ENCODE measurements at regions not wholly inside any gene's neighbourhood (a gene's known extent, or its start where the extent isn't known, plus 50 kb on each side); places are given as distances from the start of the nearest gene placed in this dataset.

GRCh38 chr20:22425344-22426295 lies 158.8 kb downstream of the FOXA2 start:
- Histone ChIP-seq H3K4me3 (ENCODE audit: control insufficient read depth in 2 of 3, extremely low read depth in 1 of 3, insufficient read depth in 2 of 3, low read depth in 1 of 3, low read length in 3 of 3) (no peak overlapping the region), H3K79me2 (ENCODE audit: control insufficient read depth, insufficient read depth, low read length) (no peaks in the 10 kb centered on the region), H2AFZ (ENCODE audit: control insufficient read depth, low read length) (no peak overlapping the region), H3K4me1 (ENCODE audit: control insufficient read depth, extremely low read depth, insufficient read depth, low read length) (no peaks in the 10 kb centered on the region), H4K20me1 (ENCODE audit: control insufficient read depth, extremely low read depth, insufficient read depth, low read length) (no peaks in the 10 kb centered on the region), H3K27me3 (ENCODE audit: control insufficient read depth, extremely low read depth, insufficient read depth, low read length) (no peaks in the 10 kb centered on the region), H3K9me3 (ENCODE audit: control insufficient read depth, low read depth, low read length) (no peaks in the 10 kb centered on the region), H3K4me2 (ENCODE audit: control insufficient read depth, extremely low read depth, insufficient read depth, low read depth, low read length) (no peak overlapping the region), H3K27ac (ENCODE audit: control insufficient read depth, insufficient read depth, low read length) (no peak overlapping the region), H3K36me3 (ENCODE audit: control insufficient read depth in 2 of 2, extremely low read depth in 1 of 2, insufficient read depth in 2 of 2, low read length in 2 of 2) (no peaks in the 10 kb centered on the region), H3K9ac (ENCODE audit: control insufficient read depth, extremely low read depth, insufficient read depth, low read length) (no peak overlapping the region), H3K9me1 (ENCODE audit: control insufficient read depth, extremely low read depth, insufficient read depth, low read length) (no peaks in the 10 kb centered on the region)
- dilution Hi-C loops (cut with MboI; ENCODE audit: extremely low pct_ligation_motif_present, low sequenced_read_pairs) = no loop called here
- no peak for DNase-seq (ENCODE audit: low read depth, low spot score)
- no peak for TF ChIP-seq CTCF (optimal IDR thresholded peaks at IDR 0.05 in 1 of 3, IDR thresholded peaks at IDR 0.05 in 1 of 3, conservative IDR thresholded peaks at IDR 0.05 in 1 of 3; ENCODE audit: extremely low read depth in 1 of 3, insufficient read depth in 2 of 3, low read length in 3 of 3)
- TF ChIP-seq EZH2 (IDR thresholded peaks at IDR 0.05; ENCODE audit: low read length) = no peak
- FAIRE-seq = no peak

GRCh38 chr20:22423190-22423832 lies 161.1 kb downstream of the FOXA2 start:
- Histone ChIP-seq H3K9me1 (ENCODE audit: control insufficient read depth, extremely low read depth, insufficient read depth, low read length) (no peaks in the 10 kb centered on the region), H3K27me3 (ENCODE audit: control insufficient read depth, extremely low read depth, insufficient read depth, low read length) (no peaks in the 10 kb centered on the region), H3K9ac (ENCODE audit: control insufficient read depth, extremely low read depth, insufficient read depth, low read length) (no peak overlapping the region), H3K4me1 (ENCODE audit: control insufficient read depth, extremely low read depth, insufficient read depth, low read length) (no peaks in the 10 kb centered on the region), H4K20me1 (ENCODE audit: control insufficient read depth, extremely low read depth, insufficient read depth, low read length) (no peaks in the 10 kb centered on the region), H3K4me3 (ENCODE audit: control insufficient read depth in 2 of 3, extremely low read depth in 1 of 3, insufficient read depth in 2 of 3, low read depth in 1 of 3, low read length in 3 of 3) (no peak overlapping the region), H3K27ac (ENCODE audit: control insufficient read depth, insufficient read depth, low read length) (no peak overlapping the region), H3K4me2 (ENCODE audit: control insufficient read depth, extremely low read depth, insufficient read depth, low read depth, low read length) (no peak overlapping the region), H3K79me2 (ENCODE audit: control insufficient read depth, insufficient read depth, low read length) (no peaks in the 10 kb centered on the region), H3K9me3 (ENCODE audit: control insufficient read depth, low read depth, low read length) (no peaks in the 10 kb centered on the region), H2AFZ (ENCODE audit: control insufficient read depth, low read length) (no peak overlapping the region), H3K36me3 (ENCODE audit: control insufficient read depth in 2 of 2, extremely low read depth in 1 of 2, insufficient read depth in 2 of 2, low read length in 2 of 2) (no peaks in the 10 kb centered on the region)
- TF ChIP-seq EZH2 (IDR thresholded peaks at IDR 0.05; ENCODE audit: low read length) = no peak
- TF ChIP-seq CTCF (optimal IDR thresholded peaks at IDR 0.05 in 1 of 3, IDR thresholded peaks at IDR 0.05 in 1 of 3, conservative IDR thresholded peaks at IDR 0.05 in 1 of 3; ENCODE audit: extremely low read depth in 1 of 3, insufficient read depth in 2 of 3, low read length in 3 of 3) = no peak
- dilution Hi-C loops (cut with MboI; ENCODE audit: extremely low pct_ligation_motif_present, low sequenced_read_pairs) = no loop called here
- FAIRE-seq (no peak), DNase-seq (ENCODE audit: low read depth, low spot score) (no peak)
